NCI-H524 treated with DMSO at 0.1 percent for 48 hours (cell line): ENCODE measurements at regions not wholly inside any gene's neighbourhood (a gene's known extent, or its start where the extent isn't known, plus 50 kb on each side); places are given as distances from the start of the nearest gene placed in this dataset.
"Not testable (repeated sequence)": the region's sequence is repeated elsewhere in the genome, so short reads cannot be mapped to it uniquely, and the experiment has no call there.

Experiments used
- DNase-seq: peaks from one replicate; lab custom pipeline; 2025; lab: John Stamatoyannopoulos, UW

DNA sequence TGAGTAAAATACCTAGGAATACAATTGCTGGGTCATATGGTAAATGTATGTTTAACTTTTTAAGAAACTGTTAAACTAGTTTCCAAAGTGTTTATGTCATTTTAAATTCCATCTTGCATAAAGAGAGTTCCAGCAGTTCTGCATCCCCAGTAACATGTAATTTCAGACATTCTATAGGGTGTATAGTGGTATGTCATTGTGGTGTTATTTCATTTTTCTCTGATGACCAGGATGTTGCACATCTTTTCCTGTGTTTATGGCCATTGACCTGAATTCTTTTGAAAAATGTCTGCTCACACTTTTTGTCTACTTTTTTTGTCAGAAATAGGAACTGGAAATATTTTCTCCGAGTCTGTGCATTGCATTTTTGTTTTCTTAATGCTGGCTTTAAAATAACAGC is 128.9 kb downstream of the TMEM200A start:
- no peak for DNase-seq

DNA sequence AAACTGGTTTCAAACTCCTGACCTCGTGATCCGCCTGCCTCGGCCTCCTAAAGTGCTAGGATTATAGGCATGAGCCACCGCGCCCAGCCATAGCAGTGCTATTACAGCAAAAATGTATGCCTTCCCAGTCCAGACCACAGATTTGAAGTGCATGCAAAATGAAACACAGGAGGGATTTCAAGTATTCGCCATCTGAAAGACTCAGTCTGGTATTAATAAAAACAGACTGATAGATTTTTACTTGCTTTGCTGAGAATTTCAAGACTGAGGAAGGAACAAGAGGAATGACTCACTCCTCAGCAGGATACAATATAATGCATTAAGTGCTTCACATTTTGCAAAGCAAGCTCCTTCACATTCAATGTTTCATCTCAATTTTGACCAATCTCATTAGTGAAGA is 134.9 kb downstream of the TMEM200A start:
- DNase-seq, result no peak

DNA sequence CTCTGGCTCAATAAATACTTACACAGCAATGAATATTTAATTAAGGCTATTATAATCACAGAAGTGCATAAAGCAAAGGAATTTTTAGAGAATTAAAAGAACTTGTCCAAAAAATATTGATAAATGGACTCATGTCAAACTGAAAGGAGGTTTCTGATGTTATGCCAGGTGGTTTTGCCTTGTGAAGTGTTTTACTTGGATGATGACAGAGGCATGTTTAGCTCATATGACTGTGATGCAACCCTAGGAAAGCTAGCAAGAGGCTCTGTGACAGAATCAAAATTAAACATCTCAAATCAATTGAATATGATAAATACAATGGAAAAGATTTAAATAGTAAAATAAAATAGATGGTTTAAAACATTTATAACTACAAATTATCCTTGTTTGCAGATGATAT is 137.3 kb downstream of the TMEM200A start:
- no peak for DNase-seq

DNA sequence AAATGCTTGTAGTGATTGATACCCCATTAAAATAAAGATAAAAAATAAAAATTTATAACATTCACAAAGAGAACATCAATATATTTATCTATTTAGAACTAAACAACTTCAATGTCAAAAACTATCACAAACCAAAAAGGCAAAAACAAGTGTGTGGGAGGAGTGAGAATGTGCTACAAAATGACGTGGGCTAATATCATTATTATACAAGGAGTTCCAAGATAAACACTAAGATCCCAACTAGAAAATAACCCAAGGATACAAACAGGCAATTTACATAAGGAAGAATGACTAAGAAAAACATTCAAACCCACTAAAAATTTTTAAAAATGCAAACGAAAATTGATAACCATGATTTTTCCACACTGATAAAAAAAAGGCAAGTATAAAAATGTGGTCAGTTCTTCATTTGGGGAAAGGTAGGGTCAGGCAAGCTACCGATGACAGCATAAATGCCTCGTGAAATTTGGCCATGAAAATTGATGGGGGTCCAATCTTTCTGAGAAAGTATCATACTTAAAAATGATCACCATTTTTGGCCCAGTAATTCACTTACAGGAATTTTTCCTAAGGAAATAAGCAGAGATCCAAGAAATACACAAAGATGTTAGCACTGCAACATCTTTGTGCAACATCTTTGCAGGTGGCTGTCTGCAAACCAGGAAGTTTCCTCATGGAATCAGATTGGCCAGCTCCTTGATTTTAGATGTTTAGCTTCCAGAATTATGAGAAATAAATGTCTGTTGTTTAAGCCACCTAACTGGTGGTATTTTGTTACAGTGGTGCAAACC is 140.2 kb downstream of the TMEM200A start:
- no peak for DNase-seq

DNA sequence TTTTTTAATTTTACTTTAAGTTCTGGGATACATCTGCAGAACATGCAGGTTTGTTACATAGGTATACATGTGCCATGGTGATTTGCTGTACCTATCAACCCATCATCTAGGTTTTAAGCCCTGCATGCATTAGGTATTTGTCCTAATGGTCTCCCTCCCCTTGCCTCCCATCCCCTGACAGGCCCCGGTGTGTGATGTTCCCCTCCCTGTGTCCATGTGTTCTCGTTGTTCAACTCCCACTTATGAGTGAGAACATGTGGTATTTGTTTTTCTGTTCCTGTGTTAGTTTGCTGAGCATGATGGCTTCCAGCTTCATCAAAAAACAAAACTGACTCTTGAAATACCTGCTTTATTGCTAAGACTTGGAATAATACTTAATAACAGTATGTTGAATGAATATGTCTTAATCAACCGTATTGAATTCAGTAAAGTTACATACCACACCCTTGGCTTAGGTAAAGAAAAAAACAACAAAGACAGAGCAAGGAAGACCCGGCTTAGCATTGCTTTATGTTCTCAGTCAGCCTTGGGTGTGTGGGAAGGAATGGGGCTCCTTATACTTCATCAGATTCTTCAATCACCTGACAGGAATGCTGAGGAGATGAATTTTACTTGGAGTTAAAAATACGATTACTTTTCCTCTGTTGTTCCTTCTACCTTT is 141.3 kb downstream of the TMEM200A start:
- DNase-seq, result not testable (repeated sequence)

DNA sequence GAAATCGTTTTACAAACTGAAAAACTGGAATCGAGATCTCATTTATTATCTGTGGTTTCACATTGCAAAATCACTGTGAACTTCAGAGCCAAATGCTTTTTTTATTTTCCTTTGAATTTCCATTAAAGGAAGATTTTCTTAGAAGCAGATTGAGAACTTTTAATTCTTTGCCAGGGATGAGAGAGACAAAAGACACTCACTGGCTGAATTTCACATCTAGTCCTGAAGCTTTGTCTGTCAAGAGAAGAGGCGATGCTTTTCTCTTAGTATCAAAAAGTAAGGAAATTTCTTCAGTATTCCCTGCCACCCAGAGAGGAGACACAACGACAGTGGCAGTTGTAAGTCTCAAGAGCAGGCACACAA is 141.8 kb downstream of the TMEM200A start:
- DNase-seq, result no peak

DNA sequence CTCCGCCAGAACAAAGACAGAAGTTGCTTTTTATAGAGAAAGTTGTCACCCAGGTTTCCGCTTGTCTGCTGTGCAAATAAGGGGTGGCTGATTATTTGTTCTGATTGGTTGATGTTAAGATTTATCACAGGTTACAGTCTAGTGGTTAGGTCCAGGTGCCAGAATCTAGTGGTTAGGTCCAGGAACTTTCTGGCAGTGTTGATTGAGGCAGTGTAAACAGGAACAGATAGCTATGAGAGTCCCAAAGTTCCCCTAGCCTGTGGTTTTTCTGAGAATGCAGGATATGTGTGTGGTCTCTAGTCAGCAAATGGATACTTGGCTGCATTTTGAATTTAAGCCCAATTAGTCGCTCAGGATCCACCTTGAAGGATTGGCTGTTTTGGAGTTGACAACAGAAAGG is 148.0 kb downstream of the TMEM200A start:
- DNase-seq, result no peak

DNA sequence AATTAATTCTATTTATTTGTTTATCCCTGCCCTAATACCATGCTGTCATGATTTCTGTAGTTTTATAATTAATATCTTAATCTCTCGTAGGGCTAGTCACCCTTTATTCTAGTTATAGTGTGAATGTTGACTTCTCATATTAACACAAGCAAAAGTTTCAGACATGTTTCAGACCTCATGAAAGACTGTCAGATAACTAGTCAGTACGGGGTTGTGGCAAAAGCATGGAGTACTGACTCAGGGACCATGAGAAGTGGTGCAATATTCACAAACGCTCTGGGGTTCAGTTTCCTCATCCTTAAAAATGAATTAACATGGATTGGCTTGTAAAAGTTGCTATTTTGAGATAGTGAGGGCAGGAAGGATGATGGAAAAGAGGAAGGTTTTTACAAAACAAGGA is 148.9 kb downstream of the TMEM200A start:
- DNase-seq, result no peak

DNA sequence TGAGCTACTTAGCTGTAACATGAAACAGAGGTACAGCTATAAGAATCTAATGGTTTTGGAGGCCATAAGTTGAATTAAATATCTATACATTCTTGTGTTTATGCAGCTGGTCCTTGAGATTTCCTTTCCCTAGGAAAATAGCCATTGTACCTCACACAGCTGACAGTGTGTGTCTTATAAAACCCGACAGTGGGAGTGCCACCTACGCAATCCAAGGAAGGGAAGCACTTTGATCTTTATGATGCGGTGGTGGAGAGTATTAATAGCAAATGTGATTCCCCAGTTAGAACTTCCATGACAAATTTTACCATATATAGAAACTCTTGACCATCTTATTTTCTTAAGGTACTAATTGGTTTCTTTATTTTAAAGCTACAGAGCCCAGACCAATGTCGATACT is 149.5 kb downstream of the TMEM200A start:
- DNase-seq, result no peak

DNA sequence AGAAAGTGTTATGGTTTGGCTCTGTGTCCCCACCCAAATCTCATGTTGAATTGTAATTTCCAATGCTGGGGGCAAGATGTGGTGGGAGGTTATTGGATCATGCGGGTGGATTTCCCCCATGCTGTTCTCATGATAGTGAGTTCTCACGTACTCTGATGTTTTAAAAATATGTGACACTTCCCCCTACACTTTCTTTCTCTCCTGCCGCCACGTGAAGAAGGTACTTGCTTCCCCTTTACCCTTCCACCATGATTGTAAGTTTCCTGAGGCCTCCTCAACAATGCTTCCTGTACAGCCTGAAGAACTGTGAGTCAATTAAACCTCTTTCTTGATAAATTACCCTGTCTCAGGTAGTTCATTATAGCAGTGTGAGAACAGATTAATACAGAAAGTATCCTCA is 150.8 kb downstream of the TMEM200A start:
- no peak for DNase-seq

DNA sequence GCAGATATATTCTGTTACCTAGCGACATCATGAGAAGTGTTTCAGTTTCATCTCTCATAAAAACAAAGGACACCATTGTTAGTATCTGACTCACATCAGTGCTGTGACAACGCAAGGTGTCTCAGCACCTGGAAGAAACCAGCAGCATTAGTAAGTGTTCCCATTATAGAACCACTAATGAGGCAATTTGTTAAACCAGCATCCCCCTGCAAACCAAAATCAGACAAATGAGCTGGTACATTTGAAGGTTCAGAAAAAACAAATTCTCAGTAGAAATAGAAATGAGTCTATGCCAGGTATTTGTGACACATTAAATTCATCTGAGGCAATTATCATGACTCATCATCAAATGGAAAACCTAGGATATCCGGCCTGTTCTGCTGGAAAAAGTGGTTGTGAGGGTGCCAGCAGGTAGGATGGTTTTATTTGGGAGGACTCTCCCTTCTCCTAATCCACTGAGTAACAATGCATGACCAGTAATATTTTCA is 151.7 kb downstream of the TMEM200A start:
- DNase-seq, result no peak

DNA sequence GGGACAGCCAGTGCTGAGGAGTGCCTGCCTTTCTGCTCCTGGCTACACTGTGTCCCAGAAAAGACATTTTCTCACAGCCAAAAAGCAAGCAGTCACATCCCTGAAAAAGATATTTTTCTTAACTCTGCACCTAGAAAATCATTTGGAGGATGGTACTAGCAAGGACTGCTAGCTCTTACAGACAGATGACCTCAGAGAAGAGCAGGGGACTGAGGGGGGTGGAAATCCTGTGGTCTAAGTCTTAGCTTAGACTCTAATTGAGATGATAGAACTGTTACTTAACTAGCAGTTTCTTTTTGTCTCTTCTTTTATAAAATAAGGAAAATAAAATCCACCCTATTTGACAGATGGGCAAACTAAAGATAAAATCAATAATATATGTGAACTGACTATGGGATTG is 152.8 kb downstream of the TMEM200A start:
- DNase-seq, result no peak

DNA sequence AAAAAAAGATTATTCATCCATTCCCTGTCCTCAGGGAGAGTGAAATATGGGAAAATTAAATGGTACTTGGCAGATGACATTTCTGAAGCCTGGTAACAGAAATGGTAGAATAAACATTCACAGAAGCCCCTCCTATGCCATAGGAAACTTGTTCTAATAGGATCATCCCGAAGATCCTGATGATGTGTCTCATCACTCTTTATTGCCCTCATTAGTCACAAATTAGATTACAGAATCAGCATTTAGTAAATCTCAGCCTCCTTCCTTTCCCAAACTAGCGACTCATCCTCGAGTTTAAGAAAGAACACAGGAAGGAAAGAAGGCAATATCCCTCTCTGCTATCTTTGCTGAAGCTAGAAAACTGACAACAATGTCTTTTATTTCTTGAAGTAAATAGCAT is 154.4 kb downstream of the TMEM200A start:
- DNase-seq, result no peak

DNA sequence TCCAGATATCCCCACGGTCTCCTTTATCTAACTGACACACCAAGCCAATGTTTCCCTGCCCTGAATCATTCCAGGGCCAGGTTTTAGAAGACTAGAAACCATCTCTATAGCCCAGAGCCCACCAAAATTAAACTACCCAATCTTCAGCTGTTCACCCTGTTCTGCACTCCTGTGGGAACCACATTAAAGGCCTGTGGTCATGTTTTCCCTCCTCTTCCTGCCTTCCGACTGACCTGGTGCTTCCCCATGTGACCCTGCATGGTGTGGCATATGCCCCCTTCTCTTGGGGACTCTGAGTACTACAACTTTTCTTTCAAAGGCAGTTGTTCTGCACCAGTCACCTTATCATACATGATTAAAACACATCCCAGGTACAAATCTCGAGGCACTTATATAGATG is 155.0 kb downstream of the TMEM200A start:
- DNase-seq, result no peak

DNA sequence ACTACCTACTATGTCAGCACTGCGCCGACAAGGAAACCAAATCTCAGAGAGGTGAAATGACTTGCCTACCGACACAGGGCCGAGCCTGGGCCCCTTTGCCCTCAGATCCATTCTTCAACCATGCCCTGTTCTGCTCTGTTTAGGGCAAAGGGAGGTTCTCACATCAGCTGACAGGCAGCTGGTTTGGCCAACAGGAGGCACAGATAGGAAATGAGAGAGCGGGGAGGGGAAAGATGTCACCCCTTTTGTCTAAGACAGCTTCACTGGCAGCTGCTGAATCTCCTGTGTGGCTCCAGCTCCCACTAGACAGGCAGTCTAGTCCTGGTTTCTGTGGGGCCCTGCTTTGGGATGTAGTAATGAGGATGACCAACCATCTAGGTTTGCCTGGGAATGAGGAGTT is 158.7 kb downstream of the TMEM200A start:
- no peak for DNase-seq

DNA sequence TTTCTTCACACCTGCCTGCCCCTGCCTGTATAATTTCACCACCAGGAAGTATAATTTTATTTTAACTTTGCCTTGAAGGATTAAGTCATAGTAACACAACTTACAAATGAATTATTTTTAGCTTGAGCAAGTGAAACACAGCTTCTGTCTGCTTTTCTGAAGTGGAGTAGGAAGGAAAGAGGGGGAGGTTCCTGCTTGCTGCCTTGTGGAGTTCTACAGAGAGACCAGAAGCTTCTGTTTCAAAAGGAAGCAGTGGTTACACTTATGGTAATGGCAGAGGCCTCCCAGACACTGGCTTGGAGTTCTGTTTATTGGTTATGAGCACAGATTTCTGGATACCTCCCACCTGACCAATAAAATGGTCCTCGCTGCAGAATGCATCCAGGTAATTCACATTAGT is 159.6 kb downstream of the TMEM200A start:
- no peak for DNase-seq

DNA sequence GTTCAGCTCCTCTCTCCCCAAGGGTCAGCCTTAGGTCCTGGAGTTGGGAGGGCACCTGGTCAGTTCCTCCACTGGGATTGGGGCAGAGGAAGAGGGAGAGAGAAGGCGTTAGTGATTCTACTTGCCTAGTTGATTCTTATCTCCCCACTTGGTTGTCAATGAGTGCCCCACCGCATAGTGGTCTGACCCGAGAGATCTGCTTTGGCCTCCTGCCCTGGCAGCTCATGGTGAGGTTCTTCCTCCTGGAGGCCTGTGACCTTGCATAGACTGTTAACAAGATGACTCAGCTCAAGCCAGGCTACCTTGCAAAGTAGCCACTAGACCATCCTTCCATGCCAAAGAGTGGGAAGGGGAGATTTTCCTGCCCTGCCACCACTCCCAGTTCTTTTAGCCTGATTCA is 160.6 kb downstream of the TMEM200A start:
- no peak for DNase-seq

DNA sequence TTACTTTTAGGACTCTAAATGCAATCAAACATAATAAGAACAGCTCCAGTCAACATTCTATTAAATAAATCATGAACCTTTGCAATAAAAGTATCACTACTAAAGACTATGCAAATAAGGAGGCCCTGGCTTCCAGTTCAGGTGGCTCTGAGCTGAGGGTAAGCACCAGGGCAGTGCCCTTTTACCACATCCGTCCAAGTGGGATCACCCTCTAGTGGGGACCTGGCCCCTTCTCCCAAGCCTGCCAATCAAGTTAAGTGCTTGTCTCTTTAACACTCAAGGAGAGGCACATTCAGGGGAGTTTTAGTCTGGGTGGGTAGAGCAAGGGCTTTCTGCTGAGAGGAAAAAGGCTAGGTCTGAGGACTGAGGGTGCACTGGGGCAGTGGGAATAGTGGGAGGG is 161.4 kb downstream of the TMEM200A start:
- DNase-seq, result no peak

DNA sequence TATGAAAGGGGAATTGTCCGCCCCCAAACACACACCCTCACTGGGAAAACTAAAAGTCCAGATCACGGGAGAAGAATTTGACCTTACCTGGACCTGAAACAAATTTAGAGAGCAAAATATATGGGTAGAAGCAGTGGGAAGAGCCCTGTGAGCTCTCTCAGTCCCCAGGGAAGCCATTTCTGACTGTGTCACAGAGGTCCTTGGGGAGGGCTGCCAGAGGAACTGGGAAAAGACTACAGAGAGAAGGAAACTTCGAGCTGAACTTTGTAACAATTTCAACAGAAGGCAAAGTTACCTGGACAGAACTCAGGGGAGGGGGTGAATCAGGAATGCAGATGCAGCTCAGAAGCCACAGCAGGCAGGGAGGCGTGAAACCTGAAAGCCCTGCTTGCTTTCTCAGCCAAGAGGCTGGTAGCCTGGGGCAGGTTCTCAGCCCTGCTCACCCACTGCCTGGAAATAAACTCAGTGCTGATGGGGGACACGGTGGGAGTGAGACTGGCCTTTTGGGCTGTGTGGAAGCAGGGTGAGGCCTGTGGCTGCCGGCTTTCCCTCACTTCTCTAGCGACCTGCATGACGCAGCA is 163.8 kb downstream of the TMEM200A start:
- DNase-seq, result no peak

DNA sequence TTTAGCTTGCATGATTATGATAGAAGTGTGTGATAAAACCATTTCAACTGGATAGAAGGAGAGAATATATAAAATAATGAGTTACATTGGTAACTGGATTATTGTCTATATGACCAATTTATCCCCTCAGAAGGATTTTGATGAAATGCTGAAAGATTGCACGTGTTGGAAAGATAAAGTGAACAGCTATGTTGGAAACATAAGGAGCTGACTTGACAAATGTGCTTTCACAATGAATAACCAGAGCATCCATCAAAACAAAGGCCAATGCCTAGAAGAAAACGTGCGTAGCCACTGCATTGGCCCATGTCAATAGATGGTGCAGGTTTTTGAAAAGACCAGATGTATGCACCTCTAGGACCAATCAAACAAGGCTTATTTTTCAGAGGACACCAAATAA is 168.8 kb downstream of the TMEM200A start:
- DNase-seq, result no peak

DNA sequence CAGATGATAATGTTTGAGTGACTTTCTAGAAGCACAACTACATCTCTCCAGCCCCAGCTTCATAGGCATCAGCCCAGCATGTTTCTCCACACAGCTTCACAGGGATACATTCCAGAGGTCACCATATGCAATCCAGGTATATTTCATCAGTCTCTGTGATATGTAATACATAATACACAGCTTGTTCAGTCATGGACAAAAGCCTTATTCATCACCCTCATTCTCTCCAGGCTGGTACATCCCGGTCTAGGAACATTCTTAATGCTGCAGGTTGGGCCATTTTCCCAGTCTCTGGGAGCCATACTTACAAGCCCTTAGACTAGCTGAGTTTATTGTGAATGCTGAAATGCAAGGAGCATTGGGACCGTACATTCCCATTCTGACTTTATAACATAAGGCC is 169.4 kb downstream of the TMEM200A start:
- DNase-seq, result no peak

DNA sequence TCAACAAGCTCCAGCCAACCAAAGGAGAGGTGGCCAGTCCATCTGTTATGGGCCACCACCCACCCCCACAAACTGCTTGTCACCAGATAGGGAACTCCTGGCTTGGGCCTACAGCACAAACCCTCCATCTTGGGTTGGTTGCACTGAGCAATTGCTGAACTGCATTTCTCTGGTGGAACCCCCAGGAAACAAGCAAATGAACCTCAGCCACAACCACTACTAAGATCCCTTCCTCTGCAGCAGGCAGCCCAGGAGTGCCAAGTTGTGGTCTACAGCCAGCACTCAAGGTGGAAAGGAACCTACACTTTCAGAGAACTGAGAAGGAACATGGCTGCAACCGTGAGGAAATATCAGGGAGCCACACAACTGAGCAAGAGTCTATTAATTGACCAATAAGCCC is 171.6 kb downstream of the TMEM200A start:
- DNase-seq, result no peak

DNA sequence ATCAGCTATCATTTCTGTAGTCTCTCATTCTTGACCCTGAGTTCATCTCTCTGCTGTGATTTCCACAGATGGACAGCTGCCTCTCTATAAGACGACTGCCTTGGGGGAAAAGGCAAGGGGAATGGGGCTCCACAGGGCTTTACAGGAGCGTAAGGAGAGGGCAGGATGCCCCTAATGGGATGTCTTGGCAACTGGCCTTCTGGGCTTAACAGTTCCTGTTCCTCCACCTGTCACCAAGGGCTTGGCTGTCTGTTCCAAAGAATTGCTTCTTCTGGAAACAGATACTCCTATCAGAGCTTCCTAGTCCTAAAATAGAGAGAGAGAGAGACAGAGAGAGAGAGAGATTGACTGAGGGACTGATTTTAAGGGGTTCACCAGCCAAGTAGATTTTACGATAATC is 181.9 kb downstream of the TMEM200A start:
- DNase-seq, result peak; percentile 72
